Spinal cord (tissue), 9 donors: ENCODE measurements at regions not wholly inside any gene's neighbourhood (a gene's known extent, or its start where the extent isn't known, plus 50 kb on each side); places are given as distances from the start of the nearest gene placed in this dataset.
A peak's percentile ranks its signal among the peaks of the same experiment; 100 is the strongest.

Experiments used
- DNase-seq, 6 donors: peaks; one replicate each; pipeline versions ENCODE4 v3.0.0 to v3.0.0-alpha.2; 2013 to 2015; ENCODE audit warnings: low spot score in 6 of 6, low read depth in 4 of 6
- H3K27ac ChIP-seq: one replicate; pipeline ENCODE4 v1.5.1; 2013; ENCODE audit warnings: low read depth, low read length, control low read depth
- H3K27me3 ChIP-seq: one replicate; pipeline ENCODE4 v1.6.1; 2013; ENCODE audit warnings: low read length; ENCODE audit not compliant: control insufficient read depth, insufficient read depth
- H3K36me3 ChIP-seq: one replicate; pipeline ENCODE4 v1.6.1; 2013; ENCODE audit warnings: low read length; ENCODE audit not compliant: control insufficient read depth, insufficient read depth
- H3K4me1 ChIP-seq: one replicate; pipeline ENCODE4 v1.6.1; 2013; ENCODE audit warnings: low read length; ENCODE audit not compliant: control insufficient read depth, insufficient read depth
- H3K4me3 ChIP-seq: one replicate; pipeline ENCODE4 v1.5.1; 2013; ENCODE audit warnings: low read depth, low read length, control low read depth
- H3K9me3 ChIP-seq: one replicate; pipeline ENCODE4 v1.6.1; 2013; ENCODE audit warnings: low read length; ENCODE audit not compliant: control insufficient read depth, insufficient read depth
- WGBS: methylation state at CpG from one replicate; pipeline ENCODE4 v1.1.5; 2013; ENCODE audit warnings: missing lambda C conversion rate; ENCODE audit not compliant: insufficient coverage; 5-methylcytosine and 5-hydroxymethylcytosine counted together
- donor health status: healthy.

GRCh38 chr2:62567669-62568068 is 61.7 kb upstream of the TMEM17 start:
- Histone ChIP-seq H3K36me3 (no peaks in the 10 kb centered on the region), H3K4me1 (peaks cover 12% of the 10 kb centered on the region), H3K9me3 (no peaks in the 10 kb centered on the region), H3K27me3 (peaks cover 13% of the 10 kb centered on the region), H3K4me3 (no peak overlapping the region), H3K27ac (no peak overlapping the region)
- WGBS: no CpG with 5 or more reads among the region's 2 CpGs
- peak in 1 of 6 donors; percentile 6 for DNase-seq

GRCh38 chr2:62566847-62567246 is 60.9 kb upstream of the TMEM17 start:
- H3K27ac ChIP-seq: no peak overlapping the region
- DNase-seq: no peak
- peaks cover 13% of the 10 kb centered on the region for H3K27me3 ChIP-seq
- no peaks in the 10 kb centered on the region for H3K9me3 ChIP-seq
- peaks cover 12% of the 10 kb centered on the region for H3K4me1 ChIP-seq
- no peaks in the 10 kb centered on the region for H3K36me3 ChIP-seq
- WGBS: no CpG with 5 or more reads among the region's 1 CpG
- no peak overlapping the region for H3K4me3 ChIP-seq

GRCh38 chr2:62565309-62565908 is 59.4 kb upstream of the TMEM17 start:
- no peak for DNase-seq
- H3K27me3 ChIP-seq: peaks cover 4% of the 10 kb centered on the region
- H3K27ac ChIP-seq: no peak overlapping the region
- no peak overlapping the region for H3K4me3 ChIP-seq
- H3K4me1 ChIP-seq: peaks cover 2% of the 10 kb centered on the region
- no peaks in the 10 kb centered on the region for H3K9me3 ChIP-seq
- WGBS: 100% methylated on average over 1 of the region's 3 CpGs
- no peaks in the 10 kb centered on the region for H3K36me3 ChIP-seq

- WGBS: 100% methylated on average over 2 of the region's 4 CpGs
- no peaks in the 10 kb centered on the region for H3K9me3 ChIP-seq
- no peak overlapping the region for H3K4me3 ChIP-seq
- no peaks in the 10 kb centered on the region for H3K27me3 ChIP-seq
- H3K4me1 ChIP-seq: no peaks in the 10 kb centered on the region
- DNase-seq: no peak
- no peaks in the 10 kb centered on the region for H3K36me3 ChIP-seq
- no peak overlapping the region for H3K27ac ChIP-seq
Observed at GRCh38 chr2:62564380-62565137, 58.6 kb upstream of the TMEM17 start.

GRCh38 chr2:62561586-62561985 is 55.6 kb upstream of the TMEM17 start:
- Histone ChIP-seq H3K9me3 (no peaks in the 10 kb centered on the region), H3K4me1 (no peaks in the 10 kb centered on the region), H3K27ac (no peak overlapping the region), H3K4me3 (no peak overlapping the region), H3K27me3 (no peaks in the 10 kb centered on the region), H3K36me3 (no peaks in the 10 kb centered on the region)
- no peak for DNase-seq
- 97% methylated on average over 3 of the region's 4 CpGs for WGBS

GRCh38 chr2:62559582-62559981 is 53.6 kb upstream of the TMEM17 start:
- Histone ChIP-seq H3K36me3 (no peaks in the 10 kb centered on the region), H3K27me3 (no peaks in the 10 kb centered on the region), H3K4me3 (no peak overlapping the region), H3K9me3 (no peaks in the 10 kb centered on the region), H3K4me1 (no peaks in the 10 kb centered on the region), H3K27ac (no peak overlapping the region)
- DNase-seq: no peak
- no CpG with 5 or more reads among the region's 2 CpGs for WGBS

GRCh38 chr2:62558743-62559142 is 52.7 kb upstream of the TMEM17 start:
- Histone ChIP-seq H3K9me3 (no peaks in the 10 kb centered on the region), H3K27me3 (no peaks in the 10 kb centered on the region), H3K36me3 (no peaks in the 10 kb centered on the region), H3K27ac (no peak overlapping the region), H3K4me3 (no peak overlapping the region), H3K4me1 (no peaks in the 10 kb centered on the region)
- WGBS: no CpG with 5 or more reads among the region's 1 CpG
- no peak for DNase-seq

- Histone ChIP-seq H3K9me3 (no peaks in the 10 kb centered on the region), H3K4me3 (no peak overlapping the region), H3K4me1 (no peaks in the 10 kb centered on the region), H3K36me3 (no peaks in the 10 kb centered on the region), H3K27me3 (no peaks in the 10 kb centered on the region), H3K27ac (no peak overlapping the region)
- no peak for DNase-seq
- 54% methylated on average over 2 of the region's 3 CpGs for WGBS
Observed at GRCh38 chr2:62556086-62556485, 50.1 kb upstream of the TMEM17 start.
